ENCODE measurements at regions not wholly inside any gene's neighbourhood (a gene's known extent, or its start where the extent isn't known, plus 50 kb on each side); places are given as distances from the start of the nearest gene placed in this dataset.
"Not testable (repeated sequence)": the region's sequence is repeated elsewhere in the genome, so short reads cannot be mapped to it uniquely, and the experiment has no call there.

DNA sequence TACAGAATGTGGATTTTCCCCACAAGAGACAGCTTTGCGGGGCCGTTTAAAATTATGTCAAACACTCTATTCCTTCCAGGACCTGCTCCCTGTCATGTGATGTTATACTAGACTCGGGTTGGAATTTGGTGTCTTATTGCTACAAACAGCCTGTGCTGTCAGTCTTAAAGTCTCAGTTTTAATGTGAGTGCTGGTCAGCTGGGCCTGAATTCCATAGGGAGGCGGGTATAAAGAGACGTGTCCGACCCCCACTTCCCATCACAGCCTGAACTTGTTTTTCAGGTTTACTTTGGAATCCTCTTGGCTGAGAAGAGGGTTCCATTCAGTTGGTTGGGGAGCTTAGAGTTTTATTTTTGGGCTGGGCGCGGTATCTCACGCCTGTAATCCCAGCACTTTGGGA lies 146.5 kb upstream of the ZNF469 start:
- TF ChIP-seq, protein P1, sequence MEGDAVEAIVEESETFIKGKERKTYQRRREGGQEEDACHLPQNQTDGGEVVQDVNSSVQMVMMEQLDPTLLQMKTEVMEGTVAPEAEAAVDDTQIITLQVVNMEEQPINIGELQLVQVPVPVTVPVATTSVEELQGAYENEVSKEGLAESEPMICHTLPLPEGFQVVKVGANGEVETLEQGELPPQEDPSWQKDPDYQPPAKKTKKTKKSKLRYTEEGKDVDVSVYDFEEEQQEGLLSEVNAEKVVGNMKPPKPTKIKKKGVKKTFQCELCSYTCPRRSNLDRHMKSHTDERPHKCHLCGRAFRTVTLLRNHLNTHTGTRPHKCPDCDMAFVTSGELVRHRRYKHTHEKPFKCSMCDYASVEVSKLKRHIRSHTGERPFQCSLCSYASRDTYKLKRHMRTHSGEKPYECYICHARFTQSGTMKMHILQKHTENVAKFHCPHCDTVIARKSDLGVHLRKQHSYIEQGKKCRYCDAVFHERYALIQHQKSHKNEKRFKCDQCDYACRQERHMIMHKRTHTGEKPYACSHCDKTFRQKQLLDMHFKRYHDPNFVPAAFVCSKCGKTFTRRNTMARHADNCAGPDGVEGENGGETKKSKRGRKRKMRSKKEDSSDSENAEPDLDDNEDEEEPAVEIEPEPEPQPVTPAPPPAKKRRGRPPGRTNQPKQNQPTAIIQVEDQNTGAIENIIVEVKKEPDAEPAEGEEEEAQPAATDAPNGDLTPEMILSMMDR (IDR thresholded peaks at IDR 0.05), result not testable (repeated sequence)
- not testable (repeated sequence) for TF ChIP-seq POLR2A (IDR thresholded peaks at IDR 0.05)

Measured in vagina (tissue), 2 donors.